ENCODE measurements at regions not wholly inside any gene's neighbourhood (a gene's known extent, or its start where the extent isn't known, plus 50 kb on each side); places are given as distances from the start of the nearest gene placed in this dataset.

- TF ChIP-seq TAF1 (IDR thresholded peaks at IDR 0.05; ENCODE audit: borderline replicate concordance, insufficient read depth, low read length) = no peak
- no peak for TF ChIP-seq POLR2AphosphoS5 (IDR thresholded peaks at IDR 0.05; ENCODE audit: low read depth, low read length)
- TF ChIP-seq REST (IDR thresholded peaks at IDR 0.05; ENCODE audit: insufficient read depth in 1 of 2, low read depth in 2 of 2, low read length in 2 of 2) = no peak
- TF ChIP-seq FOXP2 (optimal IDR thresholded peaks at IDR 0.05; ENCODE audit: borderline replicate concordance, extremely low read depth, extremely low read length, insufficient read depth) = no peak
- TF ChIP-seq SIN3A (IDR thresholded peaks at IDR 0.05; ENCODE audit: borderline replicate concordance, insufficient read depth, low read length) = no peak
These were observed 1262.4 kb upstream of the SEL1L start for GRCh38 chr14:82796086-82796485.
